Loucy (cell line): ENCODE measurements at regions not wholly inside any gene's neighbourhood (a gene's known extent, or its start where the extent isn't known, plus 50 kb on each side); places are given as distances from the start of the nearest gene placed in this dataset.
"Not testable (repeated sequence)": the region's sequence is repeated elsewhere in the genome, so short reads cannot be mapped to it uniquely, and the experiment has no call there.

Experiments used
- EZH2phosphoT487 ChIP-seq: fragments of 200-600 bp; IDR thresholded peaks from 2 replicates; pipeline ENCODE4 v1.6.1; 2018; ENCODE audit warnings: antibody characterized with exemption, mild to moderate bottlenecking, moderate library complexity, borderline replicate concordance
- TF ChIP-seq, protein P1 (sequence below): fragments of 200-600 bp; sonication (generic); conservative IDR thresholded peaks from 2 replicates; pipeline ENCODE4 v1.5.1; 2014; ENCODE audit warnings: mild to moderate bottlenecking, antibody characterized with exemption, low read length

DNA sequence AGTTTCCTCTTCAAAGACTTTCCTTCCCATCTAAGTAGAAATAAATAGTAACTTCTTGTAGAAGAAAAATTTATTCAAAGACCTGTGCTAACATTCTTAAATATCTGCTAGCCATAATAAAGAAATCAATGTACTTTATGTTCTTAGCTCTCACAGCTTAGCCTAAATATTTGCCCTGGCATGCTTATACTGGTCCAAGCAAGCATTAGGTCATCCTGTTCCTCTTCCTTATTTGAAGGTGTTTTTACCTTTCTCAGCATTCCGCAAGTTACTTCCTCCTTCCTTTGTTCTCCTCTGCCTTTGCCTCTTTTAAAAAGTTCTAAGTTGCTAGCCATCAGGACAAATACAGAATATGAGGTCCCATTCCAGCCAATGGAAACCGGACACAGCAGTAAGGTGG lies 623.9 kb downstream of the EPM2A start:
- TF ChIP-seq, protein P1, sequence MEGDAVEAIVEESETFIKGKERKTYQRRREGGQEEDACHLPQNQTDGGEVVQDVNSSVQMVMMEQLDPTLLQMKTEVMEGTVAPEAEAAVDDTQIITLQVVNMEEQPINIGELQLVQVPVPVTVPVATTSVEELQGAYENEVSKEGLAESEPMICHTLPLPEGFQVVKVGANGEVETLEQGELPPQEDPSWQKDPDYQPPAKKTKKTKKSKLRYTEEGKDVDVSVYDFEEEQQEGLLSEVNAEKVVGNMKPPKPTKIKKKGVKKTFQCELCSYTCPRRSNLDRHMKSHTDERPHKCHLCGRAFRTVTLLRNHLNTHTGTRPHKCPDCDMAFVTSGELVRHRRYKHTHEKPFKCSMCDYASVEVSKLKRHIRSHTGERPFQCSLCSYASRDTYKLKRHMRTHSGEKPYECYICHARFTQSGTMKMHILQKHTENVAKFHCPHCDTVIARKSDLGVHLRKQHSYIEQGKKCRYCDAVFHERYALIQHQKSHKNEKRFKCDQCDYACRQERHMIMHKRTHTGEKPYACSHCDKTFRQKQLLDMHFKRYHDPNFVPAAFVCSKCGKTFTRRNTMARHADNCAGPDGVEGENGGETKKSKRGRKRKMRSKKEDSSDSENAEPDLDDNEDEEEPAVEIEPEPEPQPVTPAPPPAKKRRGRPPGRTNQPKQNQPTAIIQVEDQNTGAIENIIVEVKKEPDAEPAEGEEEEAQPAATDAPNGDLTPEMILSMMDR = not testable (repeated sequence)
- not testable (repeated sequence) for TF ChIP-seq EZH2phosphoT487
